Kasumi-1 (cell line): ENCODE measurements at regions not wholly inside any gene's neighbourhood (a gene's known extent, or its start where the extent isn't known, plus 50 kb on each side); places are given as distances from the start of the nearest gene placed in this dataset.

ENCODE experiments used
- DNase-seq, 2 experiments: peaks; one replicate each; lab custom pipeline; 2025; lab: John Stamatoyannopoulos, UW

DNA sequence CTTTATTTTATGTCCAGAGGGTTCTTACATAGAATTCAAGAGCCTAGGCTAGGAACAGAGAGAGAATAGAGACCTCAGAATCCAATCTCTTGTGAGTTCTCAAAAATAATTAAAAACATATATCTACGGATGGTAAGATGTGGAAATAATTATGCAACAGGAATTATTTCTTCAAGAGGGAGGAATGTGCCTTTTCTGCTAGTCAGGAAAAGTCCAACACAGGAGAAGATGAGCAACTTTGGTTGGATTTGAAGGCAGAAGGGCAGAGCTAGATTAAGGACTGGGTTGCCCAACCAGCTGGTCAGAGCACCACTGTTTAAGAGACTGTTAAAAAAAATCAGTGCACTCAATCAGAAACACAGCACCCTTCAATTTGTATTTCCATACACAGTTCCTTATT, 365.5 kb downstream of the ETNK1 start:
- no peak for DNase-seq

DNA sequence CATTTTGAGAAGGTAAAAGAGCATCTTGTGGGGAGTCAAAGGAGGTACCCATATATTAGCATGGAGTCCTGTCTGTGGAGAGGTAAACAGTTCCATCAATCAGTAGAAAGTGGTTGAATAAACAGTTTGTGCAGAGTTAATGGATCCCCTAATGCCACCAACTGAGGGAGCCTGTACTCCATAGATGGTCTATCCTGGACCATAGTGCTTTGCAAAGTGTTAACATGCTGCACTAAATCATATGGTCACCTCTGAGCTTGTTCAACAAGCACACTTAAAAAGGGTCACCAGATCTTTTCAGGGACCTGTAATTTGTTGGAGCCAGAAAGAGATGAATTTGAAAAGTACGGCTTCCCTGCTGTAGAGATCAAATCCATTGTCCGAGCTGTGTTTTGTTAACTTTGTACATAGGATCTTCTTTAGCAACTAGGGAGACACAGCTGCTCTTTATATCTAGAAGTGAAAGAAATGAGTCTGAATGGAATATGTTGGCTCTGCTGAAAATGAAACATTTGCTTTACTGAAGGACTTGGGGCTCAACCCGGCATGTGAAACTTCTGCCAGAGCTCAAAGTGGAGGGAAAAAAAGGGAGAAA, 366.4 kb downstream of the ETNK1 start:
- no peak for DNase-seq

DNA sequence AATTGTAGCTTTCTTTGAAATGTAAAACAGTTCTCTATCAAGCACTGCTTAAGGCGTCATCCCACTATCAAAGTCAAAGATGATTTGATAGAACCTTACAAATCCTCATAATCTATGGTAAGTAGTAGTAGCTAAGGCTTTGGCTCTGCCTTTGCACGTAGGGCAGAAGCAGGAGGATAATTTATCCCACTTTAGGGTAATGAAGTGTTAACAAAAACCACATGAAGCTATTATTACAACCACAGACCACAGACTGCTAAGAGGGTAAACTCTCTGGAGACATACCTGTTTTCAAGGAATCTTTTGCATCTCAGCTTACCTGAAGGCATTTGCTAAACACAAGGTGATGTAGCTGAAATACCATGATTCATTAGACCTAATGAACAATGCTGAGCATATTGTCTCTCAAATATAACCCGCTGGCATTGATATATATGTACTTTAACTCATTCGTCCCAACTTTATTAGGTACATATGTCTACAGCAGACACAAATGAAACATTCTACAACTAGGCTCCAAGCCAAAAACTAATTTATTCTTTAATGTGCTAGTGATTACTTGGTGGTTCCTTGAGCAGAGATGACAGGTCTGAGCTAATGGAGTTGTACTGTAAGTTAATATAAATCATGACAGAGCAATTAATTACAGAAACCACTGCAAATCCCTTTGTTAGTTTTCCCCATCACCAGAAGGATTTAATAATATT, 368.8 kb downstream of the ETNK1 start:
- no peak for DNase-seq

DNA sequence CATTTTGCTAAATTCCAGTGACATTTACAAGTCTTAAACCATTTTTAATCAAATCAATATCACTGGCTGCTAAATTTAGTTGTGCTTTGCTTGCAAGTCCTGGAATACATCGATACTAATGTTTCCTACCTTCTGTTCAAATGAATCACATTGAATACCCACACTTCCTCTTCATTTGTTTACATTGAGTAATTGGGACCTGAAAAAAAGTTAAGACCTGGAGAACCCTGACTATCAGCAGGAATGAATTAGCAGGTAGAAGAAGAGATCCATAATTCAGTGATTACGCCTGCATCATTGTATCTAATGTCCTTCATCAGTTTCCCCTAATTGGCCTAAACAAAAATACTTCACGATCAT, 369.3 kb downstream of the ETNK1 start:
- DNase-seq, result no peak

DNA sequence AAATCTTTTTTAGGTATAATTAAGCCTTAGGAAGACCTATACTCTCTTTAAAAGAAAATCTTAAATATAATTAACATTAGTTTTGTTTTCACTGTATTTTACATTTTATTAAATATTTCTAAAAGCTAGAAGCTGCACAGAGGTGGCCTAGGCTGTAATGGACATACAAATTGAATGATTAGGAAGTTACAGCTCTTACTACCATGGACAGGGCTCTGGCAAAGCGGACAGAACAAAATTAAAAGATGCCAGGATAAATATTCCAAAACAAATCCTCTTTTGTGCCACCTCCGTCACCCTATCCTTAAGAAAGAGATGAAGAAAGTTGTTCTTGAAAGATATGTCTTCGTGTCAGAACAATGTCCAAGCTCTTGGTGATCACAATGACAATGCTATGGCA, 376.5 kb downstream of the ETNK1 start:
- DNase-seq, result no peak

DNA sequence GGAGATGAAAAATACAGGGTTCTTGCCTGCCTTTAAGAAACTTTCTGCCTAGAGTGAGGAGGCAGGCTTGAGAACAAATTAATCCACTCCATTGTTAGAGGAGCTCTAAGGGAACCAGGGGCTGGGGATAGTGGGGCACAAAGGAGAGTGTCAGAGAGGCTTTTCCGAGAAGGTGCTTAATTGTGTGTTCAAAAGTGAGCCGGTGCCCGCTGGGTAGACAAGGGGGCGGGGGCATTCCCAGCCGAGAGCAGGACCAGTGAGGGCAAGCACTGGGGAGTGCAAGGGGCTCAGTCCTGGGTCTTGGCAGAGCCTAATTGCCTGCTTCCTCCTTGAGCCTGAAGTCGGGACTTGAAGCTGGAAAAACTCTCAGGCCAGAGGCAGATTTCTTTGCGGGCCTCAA, 377.4 kb downstream of the ETNK1 start:
- DNase-seq, result no peak

DNA sequence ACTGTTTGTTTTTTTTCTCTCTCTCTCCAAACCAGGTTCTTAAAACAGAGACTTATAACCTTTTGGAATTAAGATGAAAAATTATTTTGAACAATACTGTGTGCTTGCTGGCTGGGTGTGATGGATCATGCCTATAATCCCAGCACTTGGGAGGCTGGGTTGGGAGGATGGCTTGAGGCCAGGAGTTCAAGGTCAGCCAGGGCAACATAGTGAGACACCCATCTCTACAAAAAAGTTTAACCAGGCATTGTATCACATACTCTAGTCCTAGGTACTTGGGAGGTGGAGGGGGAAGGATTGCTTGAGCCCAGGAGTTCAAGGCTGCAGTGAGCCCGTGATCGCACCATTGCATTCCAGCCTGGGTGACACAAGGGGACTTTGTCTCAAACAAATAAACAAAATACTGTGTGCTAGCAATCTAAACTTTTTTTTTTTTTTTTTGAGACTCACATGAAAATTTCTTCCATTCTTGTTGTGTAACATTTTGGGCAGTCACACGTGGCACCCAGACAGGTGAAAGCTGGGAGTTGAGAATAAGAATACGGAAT, 379.6 kb downstream of the ETNK1 start:
- no peak for DNase-seq

DNA sequence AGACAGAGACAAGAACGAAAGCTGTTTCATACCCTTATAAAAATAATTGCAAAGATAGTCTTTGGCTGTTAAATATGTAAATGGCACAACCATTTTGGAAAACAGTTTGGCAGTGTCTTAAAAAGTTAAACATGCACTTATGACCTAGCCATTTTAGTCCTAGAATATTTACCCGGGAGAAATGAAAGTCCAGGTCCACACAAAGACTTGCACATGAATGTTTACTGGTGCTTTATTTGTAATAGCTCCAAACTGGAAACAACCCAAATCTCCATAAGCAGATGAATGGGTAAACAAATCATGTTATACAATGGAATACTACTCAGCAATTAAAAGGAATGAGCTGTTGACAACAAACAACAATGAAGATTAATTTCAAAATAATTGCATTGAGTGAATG, 380.4 kb downstream of the ETNK1 start:
- DNase-seq, result no peak

DNA sequence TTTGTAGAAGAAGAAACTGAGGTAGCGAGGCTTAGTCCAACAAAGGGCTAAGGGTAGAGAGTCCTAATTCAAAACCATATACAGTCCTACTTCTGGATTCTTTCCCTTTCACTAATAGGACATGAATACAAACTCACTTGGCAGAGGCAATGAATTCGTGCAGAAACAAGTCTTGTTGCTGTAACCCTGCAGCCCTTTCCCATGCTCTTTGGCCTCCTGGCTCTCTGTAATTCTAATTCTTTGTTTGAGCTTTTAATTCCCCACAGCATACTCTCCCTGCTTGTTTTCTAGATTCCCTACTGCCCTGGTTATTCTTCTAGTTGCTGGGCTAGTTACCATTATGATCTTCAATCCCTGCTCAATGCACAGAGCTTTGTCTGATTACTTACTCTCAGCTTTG, 381.4 kb downstream of the ETNK1 start:
- no peak for DNase-seq

DNA sequence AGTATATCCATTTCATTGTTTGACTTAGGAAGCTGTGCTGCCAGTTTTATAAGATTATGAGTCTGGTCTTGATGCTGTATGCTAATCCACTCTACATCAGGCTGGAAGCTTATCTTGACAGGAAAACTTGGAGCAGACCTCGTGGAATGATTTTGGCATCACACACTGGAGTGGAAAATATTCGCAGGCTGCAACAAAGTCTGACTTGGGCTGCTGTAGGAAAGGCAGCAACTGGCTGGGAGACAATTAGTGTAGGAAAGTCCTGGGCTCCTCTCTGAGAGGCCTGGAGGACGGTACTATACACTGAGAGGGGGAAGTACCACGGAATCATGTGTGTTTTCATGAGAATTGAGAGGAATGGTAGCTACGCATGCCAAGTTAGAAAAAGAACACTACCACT, 383.7 kb downstream of the ETNK1 start:
- no peak for DNase-seq

DNA sequence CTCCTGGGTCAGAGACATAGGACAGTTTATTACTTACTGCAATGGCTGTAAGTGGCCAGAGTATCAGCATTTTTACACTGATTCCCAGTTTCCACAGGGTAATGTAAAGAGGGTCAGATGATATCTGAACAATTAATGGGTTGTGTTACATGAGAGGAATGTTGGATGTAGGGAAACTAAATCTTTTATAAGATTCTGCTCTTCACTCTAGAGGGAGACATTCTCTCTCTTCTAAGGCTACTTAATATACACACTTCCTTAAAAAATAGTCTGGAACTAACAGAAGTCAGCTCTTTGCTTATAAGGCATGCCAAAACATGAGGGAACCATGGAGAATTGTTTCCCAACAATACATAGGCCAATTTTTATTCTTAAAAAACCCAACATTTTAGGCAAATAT, 389.8 kb downstream of the ETNK1 start:
- peak; percentile 37 to 54 for DNase-seq

DNA sequence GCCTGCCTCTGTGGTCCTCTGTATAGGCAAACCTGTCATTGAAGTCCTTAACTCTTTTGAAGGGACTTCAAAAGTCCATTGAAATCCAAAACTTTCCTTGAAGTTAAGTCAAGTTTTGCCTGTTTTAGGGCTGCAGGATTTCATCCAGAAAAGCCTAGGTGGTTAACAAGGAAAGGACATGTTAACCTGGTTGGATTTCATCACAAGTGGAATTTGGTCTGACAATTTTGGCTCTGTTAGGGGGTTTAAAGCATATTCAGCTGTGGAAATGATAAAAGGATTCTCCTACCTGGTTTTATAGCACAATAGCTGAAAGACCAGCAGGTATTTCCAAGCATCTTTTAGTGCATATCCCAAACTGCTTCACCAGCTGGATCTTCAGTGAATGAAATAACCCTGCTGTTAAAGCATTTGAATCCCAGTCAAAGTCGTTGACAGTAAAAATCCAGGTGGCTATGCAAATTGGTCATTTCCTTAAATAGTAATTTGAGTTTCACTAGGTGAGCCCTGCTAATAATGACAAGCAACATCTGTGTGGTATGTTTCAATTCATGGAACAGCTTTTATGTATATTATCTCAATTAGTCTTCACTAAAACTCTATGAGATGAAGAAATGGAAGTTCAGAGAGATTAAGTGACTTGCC, 400.5 kb downstream of the ETNK1 start:
- DNase-seq, result no peak

DNA sequence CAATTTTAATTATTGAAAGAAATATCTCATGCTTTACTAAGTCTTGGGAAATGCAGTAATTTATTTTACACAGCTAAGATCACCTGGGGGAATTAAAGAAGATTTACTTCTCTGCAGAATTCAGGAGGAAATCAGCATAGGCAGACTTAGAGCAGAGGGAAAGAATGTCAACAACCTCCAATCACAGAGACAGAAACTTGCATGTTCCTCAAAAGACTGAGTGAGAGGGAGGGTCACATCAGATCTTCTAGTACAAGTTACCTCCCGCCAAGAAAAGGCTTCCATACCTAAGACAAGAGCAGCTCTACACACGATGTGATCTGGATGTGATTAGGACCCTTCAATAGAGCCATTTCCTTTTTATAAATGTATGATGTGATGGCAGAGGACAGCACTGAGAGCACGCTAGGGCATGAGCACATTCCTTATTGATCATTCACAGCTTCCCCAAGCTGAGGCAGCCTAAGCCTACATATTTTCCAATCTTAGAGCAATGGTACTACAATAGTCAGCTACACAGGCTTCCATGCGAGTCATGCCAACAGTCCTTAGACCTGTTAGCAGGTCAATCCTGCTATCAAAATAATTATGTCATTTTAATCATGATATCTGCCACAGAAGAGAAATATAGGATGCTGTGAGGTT, 403.3 kb downstream of the ETNK1 start:
- DNase-seq, result no peak

DNA sequence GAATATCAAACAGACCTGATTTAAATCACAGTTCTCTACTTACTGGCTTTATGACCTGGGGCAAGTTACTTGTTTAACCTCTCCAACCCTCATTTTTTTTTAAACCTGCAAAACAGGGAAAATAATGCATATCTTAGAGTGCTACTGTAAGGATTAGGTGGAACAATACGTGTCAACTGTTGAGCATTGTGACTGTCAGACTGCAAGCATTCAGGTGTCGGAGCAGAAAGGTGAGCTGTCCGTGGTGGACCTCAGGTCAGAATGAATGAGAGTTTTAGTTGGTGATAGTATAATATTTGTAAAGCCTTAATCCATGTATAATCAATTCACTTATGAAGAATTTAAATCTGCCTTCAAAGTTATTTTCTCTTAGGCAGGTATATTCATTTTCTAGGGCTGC, 404.2 kb downstream of the ETNK1 start:
- DNase-seq, result no peak

DNA sequence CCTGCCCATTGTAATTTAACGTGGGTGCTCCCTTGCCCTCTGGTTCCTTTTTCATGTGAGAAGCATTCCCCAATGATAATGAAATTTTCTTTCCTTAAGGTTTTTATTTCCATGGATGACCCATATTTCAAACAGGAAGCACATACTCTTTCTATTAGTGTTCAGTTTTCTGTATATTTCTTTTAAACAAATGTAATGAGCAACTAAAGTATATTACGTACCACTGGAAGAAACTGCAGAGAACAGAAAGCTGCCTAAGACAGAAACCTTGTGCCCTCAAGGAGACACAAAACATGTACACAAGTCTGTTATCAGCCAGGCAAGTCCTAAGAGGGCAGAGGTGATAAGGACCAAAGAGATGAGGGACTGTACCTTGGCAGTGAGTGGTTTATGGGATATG, 414.9 kb downstream of the ETNK1 start:
- no peak for DNase-seq

DNA sequence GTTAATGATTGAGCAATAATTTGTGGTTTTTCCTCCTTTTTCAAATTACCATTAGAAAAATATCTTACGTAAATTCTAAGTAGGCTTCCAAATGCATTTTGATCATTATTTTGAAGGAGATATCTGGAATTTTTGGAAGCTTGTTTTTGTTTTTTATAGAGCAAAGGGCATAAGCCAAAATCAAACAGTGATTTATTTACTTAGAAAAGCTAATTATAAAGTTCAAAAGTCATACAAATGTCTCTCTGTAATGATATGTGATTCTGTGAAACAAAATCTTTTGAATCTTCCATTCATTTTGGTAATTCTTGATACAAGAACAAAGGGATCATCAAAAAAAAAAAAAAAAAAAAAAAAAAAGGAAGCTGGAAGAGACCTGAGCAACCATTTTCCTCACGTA, 416.8 kb downstream of the ETNK1 start:
- no peak for DNase-seq

DNA sequence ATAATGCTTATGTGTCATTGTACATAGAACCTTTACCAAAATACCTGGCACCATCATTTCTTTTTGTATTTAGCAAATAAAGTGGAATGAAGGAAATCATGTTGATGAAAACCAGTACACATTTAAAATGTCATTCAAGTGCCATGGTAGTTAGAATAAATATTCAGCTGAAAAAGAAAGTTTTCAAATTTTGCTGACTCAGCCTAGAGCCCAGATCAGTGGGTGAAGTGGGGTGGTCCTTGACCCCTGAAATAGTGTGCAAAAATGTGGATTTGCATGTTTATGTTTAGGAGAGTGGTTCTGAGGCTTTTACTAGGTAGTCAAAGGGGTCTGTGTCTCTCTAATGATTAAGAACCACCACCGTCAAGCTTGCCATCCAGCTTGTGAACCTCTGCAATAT, 418.7 kb downstream of the ETNK1 start:
- DNase-seq, result no peak

DNA sequence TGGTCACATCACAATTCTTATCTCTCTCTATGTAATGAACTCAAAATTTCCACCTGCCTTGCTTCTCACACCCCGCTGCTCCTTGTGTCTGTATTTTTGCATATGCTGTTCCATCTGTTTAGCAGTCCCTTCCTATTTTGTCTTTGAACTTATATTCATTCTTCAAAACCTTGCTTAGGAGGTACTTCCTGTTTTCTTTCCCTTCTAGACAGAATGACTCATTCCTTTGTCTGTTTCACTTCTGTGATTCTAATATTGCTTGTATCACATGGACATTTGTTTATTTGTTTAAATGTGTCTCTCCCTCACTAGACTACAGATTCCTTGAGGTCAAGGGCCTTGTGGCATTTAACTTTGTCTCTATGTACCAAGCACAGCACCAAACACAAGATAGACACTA, 424.2 kb downstream of the ETNK1 start:
- DNase-seq, result peak; percentile 54 to 82

DNA sequence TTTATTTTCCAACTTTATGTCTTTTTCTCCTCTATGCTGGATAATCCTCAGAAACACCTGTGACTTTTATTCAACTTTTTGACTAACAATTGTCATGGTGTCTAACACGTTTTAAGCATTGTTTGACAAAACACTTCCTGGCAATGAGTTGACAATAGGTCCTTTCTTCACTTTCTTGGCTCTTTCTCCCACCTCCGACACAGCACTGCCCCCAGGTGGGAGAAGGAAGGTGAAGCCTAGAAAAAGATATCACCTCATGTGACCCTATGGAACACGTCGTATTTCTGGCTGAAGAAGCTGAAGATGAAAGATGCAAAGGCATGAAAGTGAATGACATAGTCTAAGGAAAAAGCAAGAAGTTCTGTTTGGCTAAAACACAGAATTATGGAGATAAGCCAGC, 430.0 kb downstream of the ETNK1 start:
- peak; percentile 2 to 12 for DNase-seq

DNA sequence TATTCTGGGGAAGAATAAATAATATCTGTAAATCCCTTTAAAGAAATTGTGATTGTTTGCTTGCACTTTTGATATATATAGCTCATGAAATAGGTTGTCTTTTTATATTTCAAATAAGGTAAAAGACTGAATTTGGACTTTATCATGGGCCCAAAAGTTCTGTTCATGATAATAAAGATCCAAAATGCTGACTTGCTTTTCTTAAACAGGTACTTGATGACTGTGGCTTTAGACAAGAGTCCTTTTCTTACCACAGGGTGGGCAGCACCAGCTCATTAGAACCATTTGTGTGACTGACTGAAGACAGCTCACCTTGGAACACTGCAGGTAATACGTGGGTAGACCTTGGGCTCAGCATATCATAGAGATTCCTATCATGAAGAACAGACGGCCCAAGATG, 432.6 kb downstream of the ETNK1 start:
- DNase-seq, result no peak

DNA sequence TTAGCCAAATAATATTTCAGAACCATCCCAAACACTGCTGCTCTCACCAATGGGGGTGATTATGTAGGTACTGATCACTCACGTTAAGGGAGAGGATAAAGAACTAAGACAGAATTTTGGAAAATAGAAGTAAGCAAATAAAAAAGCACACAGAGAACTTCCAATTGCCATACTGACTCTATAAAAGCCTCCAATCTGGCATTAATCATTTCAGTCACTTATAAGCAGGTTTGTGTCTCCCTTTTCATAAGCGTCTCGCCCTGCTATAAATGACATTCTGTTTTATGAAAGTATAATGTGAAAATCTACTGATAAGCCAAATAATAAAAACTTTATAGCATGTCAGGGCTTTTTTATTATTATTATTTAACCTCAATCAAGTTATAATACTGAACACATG, 435.2 kb downstream of the ETNK1 start:
- DNase-seq, result no peak

DNA sequence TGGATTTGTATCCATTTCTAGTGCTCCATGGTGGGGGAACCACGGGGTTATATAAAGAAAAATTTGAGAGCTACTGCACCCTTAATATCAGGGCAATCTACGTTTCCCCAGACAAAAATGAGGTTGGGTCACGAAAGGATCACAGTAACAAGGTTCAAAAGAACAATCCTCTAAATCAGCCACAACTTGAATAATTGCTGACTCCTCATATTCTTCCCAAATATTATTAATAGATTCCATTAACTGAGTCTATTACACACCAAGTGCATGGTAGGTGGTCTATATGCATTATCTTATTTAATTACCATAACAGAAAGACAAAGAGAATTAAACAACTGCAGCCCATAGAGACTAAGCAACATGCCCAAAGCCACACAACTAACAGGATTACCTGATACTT, 438.2 kb downstream of the ETNK1 start:
- no peak for DNase-seq

DNA sequence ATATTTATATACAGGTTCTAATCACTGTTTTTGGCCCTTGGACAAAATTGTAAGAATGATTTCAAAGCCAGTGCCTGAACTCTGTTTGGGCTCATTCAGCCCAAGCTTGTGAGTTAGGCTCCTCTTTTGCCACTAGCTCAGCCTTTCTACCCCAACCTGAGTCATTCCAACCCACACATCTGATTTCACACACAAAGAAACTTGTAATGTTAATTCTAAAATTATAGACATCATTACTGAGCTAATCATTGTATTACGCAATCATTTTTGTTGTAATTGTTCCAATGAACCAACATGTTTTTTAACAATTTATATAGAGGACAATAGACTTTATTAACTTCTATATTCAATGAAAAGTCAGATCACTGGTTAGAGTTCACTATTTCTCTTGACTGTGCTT, 441.1 kb downstream of the ETNK1 start:
- DNase-seq, result no peak
